Transverse colon (tissue), 4 donors: ENCODE measurements at regions not wholly inside any gene's neighbourhood (a gene's known extent, or its start where the extent isn't known, plus 50 kb on each side); places are given as distances from the start of the nearest gene placed in this dataset.

Source experiments
- POLR2A ChIP-seq: fragments of 450-650 bp; IDR thresholded peaks from one replicate; pipeline ENCODE4 v1.6.1; 2016; ENCODE audit warnings: antibody characterized with exemption, mild to moderate bottlenecking, moderate library complexity
- POLR2AphosphoS5 ChIP-seq, 3 donors: sonication (generic); formaldehyde crosslinking; IDR thresholded peaks; one replicate each; pipeline ENCODE4 v1.6.1; 2016; ENCODE audit warnings: antibody characterized with exemption in 3 of 3
- TF ChIP-seq, protein P1 (sequence below), 5 experiments: fragments of 200-600 bp in 3 of 5; fragments of 450-650 bp in 2 of 5; sonication (generic) in 3 of 5; IDR thresholded peaks; 1 replicate in 2 of 5; 2 replicates in 3 of 5; pipeline ENCODE4 v1.5.1; 2016 to 2017; ENCODE audit warnings: antibody characterized with exemption in 5 of 5, inconsistent platforms in 3 of 5, mild to moderate bottlenecking in 2 of 5, moderate library complexity in 1 of 5

DNA sequence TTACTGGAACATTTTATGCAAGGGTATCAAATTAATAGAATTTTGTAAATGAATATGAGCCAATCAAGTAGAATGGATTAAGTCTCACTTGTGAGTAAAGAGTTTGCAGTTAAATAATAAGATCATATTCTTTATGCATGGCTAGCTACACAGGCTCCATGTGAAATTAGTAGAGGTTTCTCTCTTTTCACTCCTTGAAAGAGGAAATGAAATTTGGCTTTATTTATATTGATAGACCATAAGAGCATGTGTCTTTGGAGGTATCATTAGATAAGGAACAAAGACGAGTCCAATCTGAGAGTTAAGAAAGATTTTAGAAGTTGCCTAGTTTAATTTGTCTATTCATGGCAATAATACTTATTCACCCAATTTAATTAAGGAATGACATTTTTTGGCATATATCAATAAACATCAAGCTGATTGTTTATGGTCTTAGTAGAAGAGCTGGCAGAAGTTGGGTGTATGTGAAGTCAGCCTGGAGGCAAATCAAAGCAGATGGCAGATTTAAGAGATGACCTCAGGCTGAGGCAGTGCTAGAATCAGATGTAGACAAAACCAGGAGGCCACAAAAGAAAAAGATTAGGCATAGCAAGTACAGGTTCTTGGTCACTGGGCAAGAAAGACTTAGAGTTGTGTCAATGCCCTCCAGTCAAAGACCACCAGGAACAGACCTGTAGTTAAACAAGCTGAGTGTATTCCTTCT lies 406.5 kb upstream of the ARHGEF26 start:
- TF ChIP-seq POLR2A (no peak), POLR2AphosphoS5 (IDR thresholded peaks at IDR 0.05) (no peak)
- TF ChIP-seq, protein P1, sequence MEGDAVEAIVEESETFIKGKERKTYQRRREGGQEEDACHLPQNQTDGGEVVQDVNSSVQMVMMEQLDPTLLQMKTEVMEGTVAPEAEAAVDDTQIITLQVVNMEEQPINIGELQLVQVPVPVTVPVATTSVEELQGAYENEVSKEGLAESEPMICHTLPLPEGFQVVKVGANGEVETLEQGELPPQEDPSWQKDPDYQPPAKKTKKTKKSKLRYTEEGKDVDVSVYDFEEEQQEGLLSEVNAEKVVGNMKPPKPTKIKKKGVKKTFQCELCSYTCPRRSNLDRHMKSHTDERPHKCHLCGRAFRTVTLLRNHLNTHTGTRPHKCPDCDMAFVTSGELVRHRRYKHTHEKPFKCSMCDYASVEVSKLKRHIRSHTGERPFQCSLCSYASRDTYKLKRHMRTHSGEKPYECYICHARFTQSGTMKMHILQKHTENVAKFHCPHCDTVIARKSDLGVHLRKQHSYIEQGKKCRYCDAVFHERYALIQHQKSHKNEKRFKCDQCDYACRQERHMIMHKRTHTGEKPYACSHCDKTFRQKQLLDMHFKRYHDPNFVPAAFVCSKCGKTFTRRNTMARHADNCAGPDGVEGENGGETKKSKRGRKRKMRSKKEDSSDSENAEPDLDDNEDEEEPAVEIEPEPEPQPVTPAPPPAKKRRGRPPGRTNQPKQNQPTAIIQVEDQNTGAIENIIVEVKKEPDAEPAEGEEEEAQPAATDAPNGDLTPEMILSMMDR (IDR thresholded peaks at IDR 0.05), result no peak
